ENCODE measurements at regions not wholly inside any gene's neighbourhood (a gene's known extent, or its start where the extent isn't known, plus 50 kb on each side); places are given as distances from the start of the nearest gene placed in this dataset.
"Not testable (repeated sequence)": the region's sequence is repeated elsewhere in the genome, so short reads cannot be mapped to it uniquely, and the experiment has no call there.

DNA sequence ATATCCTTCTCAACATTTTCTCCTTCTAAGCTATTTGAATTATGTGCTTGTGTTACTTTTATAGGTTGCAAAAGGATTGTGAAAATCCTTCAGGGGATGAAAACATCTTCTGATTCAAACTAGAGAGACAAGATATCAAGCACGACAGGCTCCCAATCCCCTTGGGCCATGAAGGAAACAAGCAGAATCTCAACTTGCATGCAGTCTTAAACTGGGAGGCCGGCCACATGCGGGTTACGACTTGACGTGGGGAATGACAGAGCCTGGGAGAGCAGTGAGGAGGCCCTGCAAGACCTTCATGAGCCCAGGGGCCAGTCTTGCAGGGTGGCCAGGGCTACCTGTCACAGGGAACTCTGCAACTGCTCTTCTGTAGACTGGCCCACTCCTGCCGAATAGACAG lies 94.4 kb downstream of the SCN11A start:
- no peak for DNase-seq
- Mint-ChIP-seq H3K4me3 (no peak overlapping the region), H3K27ac (no peak overlapping the region), H3K4me1 (peaks cover 4% of the 10 kb centered on the region), H3K36me3 (ENCODE audit: low read depth) (peaks cover 5% of the 10 kb centered on the region), H3K9me3 (no peaks in the 10 kb centered on the region), H3K27me3 (ENCODE audit: low read depth, poor library complexity) (peaks cover 3% of the 10 kb centered on the region)
- TF ChIP-seq, protein P1, sequence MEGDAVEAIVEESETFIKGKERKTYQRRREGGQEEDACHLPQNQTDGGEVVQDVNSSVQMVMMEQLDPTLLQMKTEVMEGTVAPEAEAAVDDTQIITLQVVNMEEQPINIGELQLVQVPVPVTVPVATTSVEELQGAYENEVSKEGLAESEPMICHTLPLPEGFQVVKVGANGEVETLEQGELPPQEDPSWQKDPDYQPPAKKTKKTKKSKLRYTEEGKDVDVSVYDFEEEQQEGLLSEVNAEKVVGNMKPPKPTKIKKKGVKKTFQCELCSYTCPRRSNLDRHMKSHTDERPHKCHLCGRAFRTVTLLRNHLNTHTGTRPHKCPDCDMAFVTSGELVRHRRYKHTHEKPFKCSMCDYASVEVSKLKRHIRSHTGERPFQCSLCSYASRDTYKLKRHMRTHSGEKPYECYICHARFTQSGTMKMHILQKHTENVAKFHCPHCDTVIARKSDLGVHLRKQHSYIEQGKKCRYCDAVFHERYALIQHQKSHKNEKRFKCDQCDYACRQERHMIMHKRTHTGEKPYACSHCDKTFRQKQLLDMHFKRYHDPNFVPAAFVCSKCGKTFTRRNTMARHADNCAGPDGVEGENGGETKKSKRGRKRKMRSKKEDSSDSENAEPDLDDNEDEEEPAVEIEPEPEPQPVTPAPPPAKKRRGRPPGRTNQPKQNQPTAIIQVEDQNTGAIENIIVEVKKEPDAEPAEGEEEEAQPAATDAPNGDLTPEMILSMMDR (IDR thresholded peaks at IDR 0.05), result no peak

GRCh38 chr3:38952721-38953120 lies 99.0 kb downstream of the SCN11A start:
- Mint-ChIP-seq H3K4me3 (no peak overlapping the region), H3K27me3 (ENCODE audit: low read depth, poor library complexity) (peaks cover 6% of the 10 kb centered on the region), H3K4me1 (peaks cover 15% of the 10 kb centered on the region), H3K9me3 (peaks cover 6% of the 10 kb centered on the region), H3K27ac (no peak overlapping the region), H3K36me3 (ENCODE audit: low read depth) (peaks cover 8% of the 10 kb centered on the region)
- TF ChIP-seq, protein P1 (IDR thresholded peaks at IDR 0.05), result no peak
- no peak for DNase-seq

- not testable (repeated sequence) for DNase-seq; H3K4me3 Mint-ChIP-seq; H3K27me3 Mint-ChIP-seq (ENCODE audit: low read depth, poor library complexity); H3K9me3 Mint-ChIP-seq; H3K27ac Mint-ChIP-seq; H3K36me3 Mint-ChIP-seq (ENCODE audit: low read depth)
- peaks cover 15% of the 10 kb centered on the region for H3K4me1 Mint-ChIP-seq
Measured at GRCh38 chr3:38951167-38951566, 100.6 kb downstream of the SCN11A start.

- Mint-ChIP-seq H3K27ac (peak overlapping the region; percentile 67), H3K4me1 (peaks cover 15% of the 10 kb centered on the region), H3K27me3 (ENCODE audit: low read depth, poor library complexity) (peaks cover 6% of the 10 kb centered on the region), H3K9me3 (peaks cover 6% of the 10 kb centered on the region), H3K36me3 (ENCODE audit: low read depth) (peaks cover 10% of the 10 kb centered on the region), H3K4me3 (no peak overlapping the region)
- TF ChIP-seq, protein P1 (IDR thresholded peaks at IDR 0.05), result no peak
- no peak for DNase-seq
Measured at GRCh38 chr3:38950581-38950980, 101.2 kb downstream of the SCN11A start.

DNA sequence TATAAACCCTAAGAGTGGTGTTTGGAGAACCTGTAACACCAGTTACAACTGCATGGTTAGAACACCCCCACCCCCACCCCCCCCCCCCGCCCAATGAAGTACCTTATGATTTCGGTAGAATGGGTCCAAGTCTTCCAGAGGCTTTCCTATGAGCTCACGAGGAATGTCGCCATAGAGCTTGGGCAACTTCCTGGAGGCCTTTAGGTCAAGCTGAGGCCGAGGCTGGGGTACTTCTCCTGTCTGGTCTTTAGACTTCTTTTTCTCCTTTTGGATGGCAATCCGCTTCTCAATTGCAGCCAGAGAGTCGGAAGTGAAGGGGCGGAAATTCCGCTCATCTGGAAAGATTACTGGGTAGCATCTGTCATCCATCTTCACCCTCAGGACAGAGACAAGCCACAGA lies 101.8 kb downstream of the SCN11A start:
- Mint-ChIP-seq H3K36me3 (ENCODE audit: low read depth) (peaks cover 15% of the 10 kb centered on the region), H3K4me1 (peaks cover 15% of the 10 kb centered on the region), H3K4me3 (no peak overlapping the region), H3K27me3 (ENCODE audit: low read depth, poor library complexity) (peaks cover 4% of the 10 kb centered on the region), H3K27ac (peak overlapping the region; percentile 67), H3K9me3 (peaks cover 6% of the 10 kb centered on the region)
- TF ChIP-seq, protein P1 (IDR thresholded peaks at IDR 0.05), result no peak
- no peak for DNase-seq

GRCh38 chr3:38940394-38940793 lies 111.3 kb downstream of the SCN11A start:
- no peak overlapping the region for H3K4me3 Mint-ChIP-seq
- no peaks in the 10 kb centered on the region for H3K4me1 Mint-ChIP-seq
- H3K27me3 Mint-ChIP-seq (ENCODE audit: low read depth, poor library complexity), result peaks cover 7% of the 10 kb centered on the region
- peaks cover 13% of the 10 kb centered on the region for H3K36me3 Mint-ChIP-seq (ENCODE audit: low read depth)
- peaks cover 21% of the 10 kb centered on the region for H3K9me3 Mint-ChIP-seq
- H3K27ac Mint-ChIP-seq, result no peak overlapping the region
- DNase-seq, result no peak
- TF ChIP-seq, protein P1 (IDR thresholded peaks at IDR 0.05), result no peak

Measured in nephron progenitor cell (in vitro differentiated cells).